ENCODE measurements at regions not wholly inside any gene's neighbourhood (a gene's known extent, or its start where the extent isn't known, plus 50 kb on each side); places are given as distances from the start of the nearest gene placed in this dataset.

- no peak for DNase-seq (ENCODE audit: low spot score)
- intact Hi-C loops (cut with DNase I): no loop called here
Observed at GRCh38 chr13:80603351-80603750, 262.4 kb upstream of the SPRY2 start.

GRCh38 chr13:80599765-80600164 lies 258.8 kb upstream of the SPRY2 start:
- no peak for DNase-seq (ENCODE audit: low spot score)
- intact Hi-C loops (cut with DNase I): no loop called here

GRCh38 chr13:80598189-80598588 lies 257.3 kb upstream of the SPRY2 start:
- no peak for DNase-seq (ENCODE audit: low spot score)
- intact Hi-C loops (cut with DNase I): no loop called here

- intact Hi-C loops (cut with DNase I): no loop called here
- no peak for DNase-seq (ENCODE audit: low spot score)
Observed at GRCh38 chr13:80591976-80592740, 251.2 kb upstream of the SPRY2 start.

- no peak for DNase-seq (ENCODE audit: low spot score)
- intact Hi-C loops (cut with DNase I): no loop called here
Observed at GRCh38 chr13:80590551-80590950, 249.6 kb upstream of the SPRY2 start.

- no peak for DNase-seq (ENCODE audit: low spot score)
Observed at GRCh38 chr13:80586356-80586755, 245.4 kb upstream of the SPRY2 start.

GRCh38 chr13:80585531-80585930 lies 244.6 kb upstream of the SPRY2 start:
- DNase-seq (ENCODE audit: low spot score): no peak
- intact Hi-C loops (cut with DNase I): no loop called here

More at GRCh38 chr13:80586356-80586755, 245.4 kb upstream of the SPRY2 start:
- intact Hi-C loops (cut with DNase I): no loop called here

- no peak for DNase-seq (ENCODE audit: low spot score)
- intact Hi-C loops (cut with DNase I): no loop called here
Observed at GRCh38 chr13:80584785-80585184, 243.9 kb upstream of the SPRY2 start.

- no peak for DNase-seq (ENCODE audit: low spot score)
- intact Hi-C loops (cut with DNase I): no loop called here
Observed at GRCh38 chr13:80584306-80584705, 243.4 kb upstream of the SPRY2 start.

- intact Hi-C loops (cut with DNase I): no loop called here
- no peak for DNase-seq (ENCODE audit: low spot score)
Observed at GRCh38 chr13:80577926-80578670, 237.2 kb upstream of the SPRY2 start.

- intact Hi-C loops (cut with DNase I): no loop called here
- DNase-seq (ENCODE audit: low spot score): no peak
Observed at GRCh38 chr13:80577285-80577684, 236.4 kb upstream of the SPRY2 start.

- intact Hi-C loops (cut with DNase I): no loop called here
Observed at GRCh38 chr13:80574113-80574850, 233.4 kb upstream of the SPRY2 start.

GRCh38 chr13:80572923-80573316 lies 232.0 kb upstream of the SPRY2 start:
- intact Hi-C loops (cut with DNase I): no loop called here
- no peak for DNase-seq (ENCODE audit: low spot score)

More at GRCh38 chr13:80574113-80574850, 233.4 kb upstream of the SPRY2 start:
- no peak for DNase-seq (ENCODE audit: low spot score)

GRCh38 chr13:80572308-80572922 lies 231.5 kb upstream of the SPRY2 start:
- no peak for DNase-seq (ENCODE audit: low spot score)
- intact Hi-C loops (cut with DNase I): no loop called here

GRCh38 chr13:80571346-80572307 lies 230.7 kb upstream of the SPRY2 start:
- intact Hi-C loops (cut with DNase I): no loop called here
- DNase-seq (ENCODE audit: low spot score): no peak

- DNase-seq (ENCODE audit: low spot score): no peak
- intact Hi-C loops (cut with DNase I): no loop called here
Observed at GRCh38 chr13:80563439-80563838, 222.5 kb upstream of the SPRY2 start.

- no peak for DNase-seq (ENCODE audit: low spot score)
- intact Hi-C loops (cut with DNase I): no loop called here
Observed at GRCh38 chr13:80562433-80563156, 221.7 kb upstream of the SPRY2 start.

GRCh38 chr13:80560609-80561008 lies 219.7 kb upstream of the SPRY2 start:
- intact Hi-C loops (cut with DNase I): no loop called here
- no peak for DNase-seq (ENCODE audit: low spot score)
